ENCODE measurements at regions not wholly inside any gene's neighbourhood (a gene's known extent, or its start where the extent isn't known, plus 50 kb on each side); places are given as distances from the start of the nearest gene placed in this dataset.
"Not testable (repeated sequence)": the region's sequence is repeated elsewhere in the genome, so short reads cannot be mapped to it uniquely, and the experiment has no call there.

- ATAC-seq (no peak), DNase-seq (ENCODE audit: low spot score in 2 of 2) (no peak)
- H3K36me3 Mint-ChIP-seq: no peaks in the 10 kb centered on the region
- peaks cover 4% of the 10 kb centered on the region in 2 donors for H3K9me3 Mint-ChIP-seq
- no peak overlapping the region for H3K27ac Mint-ChIP-seq
These were observed 572.9 kb upstream of the SLC8A1 start for GRCh38 chr2:41024816-41025215.

GRCh38 chr2:41026613-41027012 lies 574.7 kb upstream of the SLC8A1 start:
- no peak overlapping the region for H3K27ac Mint-ChIP-seq
- ATAC-seq: no peak
- DNase-seq (ENCODE audit: low spot score in 2 of 2): no peak
- H3K9me3 Mint-ChIP-seq: peaks cover 8 to 10% of the 10 kb centered on the region in 2 donors
- H3K36me3 Mint-ChIP-seq: no peaks in the 10 kb centered on the region

GRCh38 chr2:41027095-41027494 lies 575.2 kb upstream of the SLC8A1 start:
- H3K9me3 Mint-ChIP-seq: peaks cover 8 to 10% of the 10 kb centered on the region in 2 donors
- H3K27ac Mint-ChIP-seq: no peak overlapping the region
- H3K36me3 Mint-ChIP-seq: no peaks in the 10 kb centered on the region
- ATAC-seq (no peak), DNase-seq (ENCODE audit: low spot score in 2 of 2) (no peak)

GRCh38 chr2:41031282-41031681 lies 579.4 kb upstream of the SLC8A1 start:
- DNase-seq (ENCODE audit: low spot score in 2 of 2) (no peak), ATAC-seq (no peak)
- Mint-ChIP-seq H3K9me3 (peaks cover 4 to 9% of the 10 kb centered on the region in 2 donors), H3K27ac (no peak overlapping the region), H3K36me3 (no peaks in the 10 kb centered on the region)

- no peaks in the 10 kb centered on the region for H3K36me3 Mint-ChIP-seq
- no peak overlapping the region for H3K27ac Mint-ChIP-seq
- peaks cover 4 to 11% of the 10 kb centered on the region in 2 donors for H3K9me3 Mint-ChIP-seq
- ATAC-seq (no peak), DNase-seq (ENCODE audit: low spot score in 2 of 2) (no peak)
These were observed 580.8 kb upstream of the SLC8A1 start for GRCh38 chr2:41032715-41033114.

- ATAC-seq: no peak
- peaks cover 4 to 11% of the 10 kb centered on the region in 2 donors for H3K9me3 Mint-ChIP-seq
- no peak overlapping the region for H3K27ac Mint-ChIP-seq
- no peak for DNase-seq (ENCODE audit: low spot score in 2 of 2)
- no peaks in the 10 kb centered on the region for H3K36me3 Mint-ChIP-seq
These were observed 581.2 kb upstream of the SLC8A1 start for GRCh38 chr2:41033127-41033526.

GRCh38 chr2:41038408-41038807 lies 586.5 kb upstream of the SLC8A1 start:
- Mint-ChIP-seq H3K36me3 (no peaks in the 10 kb centered on the region), H3K9me3 (peaks cover 6 to 7% of the 10 kb centered on the region in 2 donors), H3K27ac (no peak overlapping the region)
- ATAC-seq (no peak), DNase-seq (ENCODE audit: low spot score in 2 of 2) (no peak)

GRCh38 chr2:41039750-41040149 lies 587.9 kb upstream of the SLC8A1 start:
- not testable (repeated sequence) for DNase-seq (ENCODE audit: low spot score in 2 of 2); H3K27ac Mint-ChIP-seq; ATAC-seq; H3K36me3 Mint-ChIP-seq
- H3K9me3 Mint-ChIP-seq: peaks cover 9 to 12% of the 10 kb centered on the region in 2 donors

GRCh38 chr2:41040782-41041520 lies 589.1 kb upstream of the SLC8A1 start:
- Mint-ChIP-seq H3K36me3 (no peaks in the 10 kb centered on the region), H3K27ac (no peak overlapping the region), H3K9me3 (peaks cover 9 to 12% of the 10 kb centered on the region in 2 donors)
- ATAC-seq (no peak), DNase-seq (ENCODE audit: low spot score in 2 of 2) (no peak)

- no peak for DNase-seq (ENCODE audit: low spot score in 2 of 2)
- ATAC-seq: no peak
- no peaks in the 10 kb centered on the region for H3K36me3 Mint-ChIP-seq
- peaks cover 8 to 12% of the 10 kb centered on the region in 2 donors for H3K9me3 Mint-ChIP-seq
- no peak overlapping the region for H3K27ac Mint-ChIP-seq
These were observed 590.5 kb upstream of the SLC8A1 start for GRCh38 chr2:41042343-41042742.

GRCh38 chr2:41061356-41061755 lies 609.5 kb upstream of the SLC8A1 start:
- Mint-ChIP-seq H3K36me3 (peaks cover 0 to 5% of the 10 kb centered on the region in 2 donors), H3K27ac (no peak overlapping the region), H3K9me3 (peaks cover 4 to 10% of the 10 kb centered on the region in 2 donors)
- ATAC-seq: no peak
- DNase-seq (ENCODE audit: low spot score in 2 of 2): no peak

GRCh38 chr2:41062336-41062735 lies 610.4 kb upstream of the SLC8A1 start:
- Mint-ChIP-seq H3K27ac (no peak overlapping the region), H3K36me3 (peaks cover 0 to 5% of the 10 kb centered on the region in 2 donors), H3K9me3 (peaks cover 4 to 6% of the 10 kb centered on the region in 2 donors)
- DNase-seq (ENCODE audit: low spot score in 2 of 2) (no peak), ATAC-seq (no peak)

- ATAC-seq (no peak), DNase-seq (ENCODE audit: low spot score in 2 of 2) (no peak)
- Mint-ChIP-seq H3K9me3 (peaks cover 0 to 4% of the 10 kb centered on the region in 2 donors), H3K36me3 (no peaks in the 10 kb centered on the region), H3K27ac (no peak overlapping the region)
These were observed 614.3 kb upstream of the SLC8A1 start for GRCh38 chr2:41066168-41066567.

GRCh38 chr2:41068740-41069139 lies 616.9 kb upstream of the SLC8A1 start:
- Mint-ChIP-seq H3K36me3 (no peaks in the 10 kb centered on the region), H3K9me3 (peaks cover 0 to 4% of the 10 kb centered on the region in 2 donors), H3K27ac (no peak overlapping the region)
- no peak for ATAC-seq
- no peak for DNase-seq (ENCODE audit: low spot score in 2 of 2)

- no peak overlapping the region for H3K27ac Mint-ChIP-seq
- no peak for DNase-seq (ENCODE audit: low spot score in 2 of 2)
- ATAC-seq: no peak
- peaks cover 8 to 9% of the 10 kb centered on the region in 2 donors for H3K9me3 Mint-ChIP-seq
- no peaks in the 10 kb centered on the region for H3K36me3 Mint-ChIP-seq
These were observed 626.5 kb upstream of the SLC8A1 start for GRCh38 chr2:41078341-41078740.

- Mint-ChIP-seq H3K9me3 (peaks cover 10 to 13% of the 10 kb centered on the region in 2 donors), H3K27ac (no peak overlapping the region), H3K36me3 (no peaks in the 10 kb centered on the region)
- DNase-seq (ENCODE audit: low spot score in 2 of 2): no peak
- ATAC-seq: no peak
These were observed 627.1 kb upstream of the SLC8A1 start for GRCh38 chr2:41079011-41079410.

GRCh38 chr2:41084321-41084720 lies 632.4 kb upstream of the SLC8A1 start:
- DNase-seq (ENCODE audit: low spot score in 2 of 2) (no peak), ATAC-seq (no peak)
- Mint-ChIP-seq H3K9me3 (peaks cover 7 to 16% of the 10 kb centered on the region in 2 donors), H3K36me3 (no peaks in the 10 kb centered on the region), H3K27ac (no peak overlapping the region)

GRCh38 chr2:41087946-41088345 lies 636.1 kb upstream of the SLC8A1 start:
- Mint-ChIP-seq H3K9me3 (peaks cover 7 to 16% of the 10 kb centered on the region in 2 donors), H3K36me3 (no peaks in the 10 kb centered on the region), H3K27ac (no peak overlapping the region)
- ATAC-seq (no peak), DNase-seq (ENCODE audit: low spot score in 2 of 2) (no peak)
